ENCODE measurements at regions not wholly inside any gene's neighbourhood (a gene's known extent, or its start where the extent isn't known, plus 50 kb on each side); places are given as distances from the start of the nearest gene placed in this dataset.
A peak's percentile ranks its signal among the peaks of the same experiment; 100 is the strongest.

DNA sequence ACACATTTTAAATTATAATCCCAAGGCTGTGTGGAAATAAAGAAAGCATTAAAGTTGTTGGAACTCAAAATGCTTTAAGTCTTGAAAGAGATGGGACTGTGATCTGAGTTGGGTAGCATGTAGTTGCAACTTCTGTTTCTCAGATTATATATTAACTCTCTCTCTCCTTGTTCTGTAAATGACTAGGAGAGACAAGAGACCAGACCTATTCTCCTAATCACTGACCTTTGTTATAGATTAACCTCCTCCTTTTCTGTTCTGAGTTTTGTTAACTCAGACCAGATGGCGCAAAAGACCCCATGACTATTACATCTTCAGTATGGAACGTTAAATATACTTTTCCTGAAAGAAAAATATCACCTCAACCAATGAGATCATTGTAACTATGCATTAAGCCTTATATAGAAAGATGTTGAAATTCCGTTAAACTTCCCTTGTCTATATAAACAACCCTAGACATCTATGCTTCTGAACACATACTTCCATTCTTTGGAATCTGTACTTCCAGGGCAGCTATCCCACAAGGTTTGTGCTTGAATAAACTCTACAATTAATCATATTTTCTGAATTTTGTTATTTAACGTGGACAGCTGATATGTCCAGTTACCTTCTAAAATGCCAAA is 143.5 kb upstream of the TRIM24 start:
- peak; percentile 90 for FAIRE-seq
- Histone ChIP-seq H3K4me1 (peaks cover 11% of the 10 kb centered on the region), H3K4me3 (no peak overlapping the region), H3K27ac (peak overlapping the region; percentile 68 to 82), H3K9me3 (peaks cover 3% of the 10 kb centered on the region; the same call in 2 of the 3 replicates), H3K4me2 (peak overlapping the region; percentile 57)
- POLR2A ChIA-PET, result no interaction called here
- 5% methylated on average over 4 of the region's 4 CpGs for WGBS (ENCODE audit: missing lambda C conversion rate)
- CTCF ChIA-PET, result no interaction called here
- peak; percentile 13 to 63 for DNase-seq (ENCODE audit: low read depth in 1 of 2, low spot score in 1 of 2)
- peak in 1 of 2 experiments; percentile 41; a peak in 1 of 5 replicates for TF ChIP-seq EP300 (IDR thresholded peaks at IDR 0.05)
- peak in 1 of 2 experiments; percentile 33; a peak in 2 of 4 replicates for TF ChIP-seq CEBPB (IDR thresholded peaks at IDR 0.05)
- TF ChIP-seq FOXS1 (CRISPR knock-in tag; IDR thresholded peaks at IDR 0.05), result no peak
- peak in 1 of 2 experiments; percentile 19; a peak in 1 of 5 replicates for TF ChIP-seq RAD21 (conservative IDR thresholded peaks at IDR 0.05 in 1 of 2, IDR thresholded peaks at IDR 0.05 in 1 of 2)
- TF ChIP-seq FOSL2 (IDR thresholded peaks at IDR 0.05), result no peak
- peak; percentile 36; the same call in 1 of the 2 replicates for TF ChIP-seq FOSL2 (CRISPR knock-in tag; IDR thresholded peaks at IDR 0.05)
- ATAC-seq, result peak; percentile 73 to 86; a peak in 5 of 6 replicates

DNA sequence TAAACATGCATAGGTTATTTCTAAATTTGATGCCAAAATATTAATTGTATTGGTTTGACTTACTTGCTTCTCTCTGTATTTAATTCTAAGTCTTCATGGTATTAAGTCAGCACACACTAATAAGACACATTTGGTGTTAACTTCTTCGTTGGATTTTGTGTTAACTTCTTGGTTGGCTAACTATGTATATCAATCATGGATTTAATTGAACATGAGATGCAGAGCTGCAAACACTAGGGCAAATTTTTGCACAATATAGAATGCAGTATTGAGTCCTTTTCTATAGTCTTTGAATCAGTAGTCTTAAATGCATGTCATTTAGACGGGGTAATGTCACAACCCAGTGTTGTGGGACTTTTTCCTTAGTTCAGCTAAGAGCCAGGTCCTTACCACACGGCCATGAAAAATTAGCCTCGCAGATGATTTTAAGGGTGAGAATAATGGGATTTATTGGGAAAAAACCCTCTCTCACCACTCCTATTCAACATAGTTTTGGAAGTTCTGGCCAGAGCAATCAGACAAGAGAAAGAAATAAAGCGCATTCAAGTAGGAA is 142.9 kb upstream of the TRIM24 start:
- 47% methylated on average over 5 of the region's 5 CpGs for WGBS (ENCODE audit: missing lambda C conversion rate)
- ChIA-PET CTCF (no interaction called here), POLR2A (no interaction called here)
- FAIRE-seq, result no peak
- Histone ChIP-seq H3K9me3 (peaks cover 3% of the 10 kb centered on the region; the same call in 2 of the 3 replicates), H3K4me2 (peak overlapping the region; percentile 57; the same call in 2 of the 3 replicates), H3K27ac (peak overlapping the region; percentile 51 to 53; a peak in 5 of 6 replicates), H3K4me1 (peaks cover 11% of the 10 kb centered on the region), H3K4me3 (no peak overlapping the region)
- DNase-seq (ENCODE audit: low read depth in 1 of 2, low spot score in 1 of 2), result no peak
- TF ChIP-seq, protein P1, sequence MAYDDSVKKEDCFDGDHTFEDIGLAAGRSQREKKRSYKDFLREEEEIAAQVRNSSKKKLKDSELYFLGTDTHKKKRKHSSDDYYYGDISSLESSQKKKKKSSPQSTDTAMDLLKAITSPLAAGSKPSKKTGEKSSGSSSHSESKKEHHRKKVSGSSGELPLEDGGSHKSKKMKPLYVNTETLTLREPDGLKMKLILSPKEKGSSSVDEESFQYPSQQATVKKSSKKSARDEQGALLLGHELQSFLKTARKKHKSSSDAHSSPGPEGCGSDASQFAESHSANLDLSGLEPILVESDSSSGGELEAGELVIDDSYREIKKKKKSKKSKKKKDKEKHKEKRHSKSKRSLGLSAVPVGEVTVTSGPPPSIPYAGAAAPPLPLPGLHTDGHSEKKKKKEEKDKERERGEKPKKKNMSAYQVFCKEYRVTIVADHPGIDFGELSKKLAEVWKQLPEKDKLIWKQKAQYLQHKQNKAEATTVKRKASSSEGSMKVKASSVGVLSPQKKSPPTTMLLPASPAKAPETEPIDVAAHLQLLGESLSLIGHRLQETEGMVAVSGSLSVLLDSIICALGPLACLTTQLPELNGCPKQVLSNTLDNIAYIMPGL (CRISPR knock-in tag; IDR thresholded peaks at IDR 0.05; ENCODE audit: borderline replicate concordance), result no peak
- TF ChIP-seq FOSB (CRISPR knock-in tag; IDR thresholded peaks at IDR 0.05) (no peak), MYC (IDR thresholded peaks at IDR 0.05; ENCODE audit: borderline replicate concordance, low read length) (no peak), HOXB5 (CRISPR knock-in tag; IDR thresholded peaks at IDR 0.05) (no peak), MAFK (IDR thresholded peaks at IDR 0.05; ENCODE audit: partially characterized antibody) (no peak), POLR2A (IDR thresholded peaks at IDR 0.05; ENCODE audit: low read length) (no peak), FOXS1 (CRISPR knock-in tag; IDR thresholded peaks at IDR 0.05) (no peak)
- TF ChIP-seq, protein P2, sequence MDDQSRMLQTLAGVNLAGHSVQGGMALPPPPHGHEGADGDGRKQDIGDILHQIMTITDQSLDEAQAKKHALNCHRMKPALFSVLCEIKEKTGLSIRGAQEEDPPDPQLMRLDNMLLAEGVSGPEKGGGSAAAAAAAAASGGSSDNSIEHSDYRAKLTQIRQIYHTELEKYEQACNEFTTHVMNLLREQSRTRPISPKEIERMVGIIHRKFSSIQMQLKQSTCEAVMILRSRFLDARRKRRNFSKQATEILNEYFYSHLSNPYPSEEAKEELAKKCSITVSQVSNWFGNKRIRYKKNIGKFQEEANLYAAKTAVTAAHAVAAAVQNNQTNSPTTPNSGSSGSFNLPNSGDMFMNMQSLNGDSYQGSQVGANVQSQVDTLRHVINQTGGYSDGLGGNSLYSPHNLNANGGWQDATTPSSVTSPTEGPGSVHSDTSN (IDR thresholded peaks at IDR 0.05), result no peak
- TF ChIP-seq, protein P3, sequence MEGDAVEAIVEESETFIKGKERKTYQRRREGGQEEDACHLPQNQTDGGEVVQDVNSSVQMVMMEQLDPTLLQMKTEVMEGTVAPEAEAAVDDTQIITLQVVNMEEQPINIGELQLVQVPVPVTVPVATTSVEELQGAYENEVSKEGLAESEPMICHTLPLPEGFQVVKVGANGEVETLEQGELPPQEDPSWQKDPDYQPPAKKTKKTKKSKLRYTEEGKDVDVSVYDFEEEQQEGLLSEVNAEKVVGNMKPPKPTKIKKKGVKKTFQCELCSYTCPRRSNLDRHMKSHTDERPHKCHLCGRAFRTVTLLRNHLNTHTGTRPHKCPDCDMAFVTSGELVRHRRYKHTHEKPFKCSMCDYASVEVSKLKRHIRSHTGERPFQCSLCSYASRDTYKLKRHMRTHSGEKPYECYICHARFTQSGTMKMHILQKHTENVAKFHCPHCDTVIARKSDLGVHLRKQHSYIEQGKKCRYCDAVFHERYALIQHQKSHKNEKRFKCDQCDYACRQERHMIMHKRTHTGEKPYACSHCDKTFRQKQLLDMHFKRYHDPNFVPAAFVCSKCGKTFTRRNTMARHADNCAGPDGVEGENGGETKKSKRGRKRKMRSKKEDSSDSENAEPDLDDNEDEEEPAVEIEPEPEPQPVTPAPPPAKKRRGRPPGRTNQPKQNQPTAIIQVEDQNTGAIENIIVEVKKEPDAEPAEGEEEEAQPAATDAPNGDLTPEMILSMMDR (IDR thresholded peaks at IDR 0.05), result no peak
- TF ChIP-seq, protein P4, sequence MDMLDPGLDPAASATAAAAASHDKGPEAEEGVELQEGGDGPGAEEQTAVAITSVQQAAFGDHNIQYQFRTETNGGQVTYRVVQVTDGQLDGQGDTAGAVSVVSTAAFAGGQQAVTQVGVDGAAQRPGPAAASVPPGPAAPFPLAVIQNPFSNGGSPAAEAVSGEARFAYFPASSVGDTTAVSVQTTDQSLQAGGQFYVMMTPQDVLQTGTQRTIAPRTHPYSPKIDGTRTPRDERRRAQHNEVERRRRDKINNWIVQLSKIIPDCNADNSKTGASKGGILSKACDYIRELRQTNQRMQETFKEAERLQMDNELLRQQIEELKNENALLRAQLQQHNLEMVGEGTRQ (IDR thresholded peaks at IDR 0.05), result no peak
- TF ChIP-seq, protein P5, sequence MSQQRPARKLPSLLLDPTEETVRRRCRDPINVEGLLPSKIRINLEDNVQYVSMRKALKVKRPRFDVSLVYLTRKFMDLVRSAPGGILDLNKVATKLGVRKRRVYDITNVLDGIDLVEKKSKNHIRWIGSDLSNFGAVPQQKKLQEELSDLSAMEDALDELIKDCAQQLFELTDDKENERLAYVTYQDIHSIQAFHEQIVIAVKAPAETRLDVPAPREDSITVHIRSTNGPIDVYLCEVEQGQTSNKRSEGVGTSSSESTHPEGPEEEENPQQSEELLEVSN (IDR thresholded peaks at IDR 0.05; ENCODE audit: borderline replicate concordance, low read depth), result no peak
- no peak for ATAC-seq
